ENCODE measurements at regions not wholly inside any gene's neighbourhood (a gene's known extent, or its start where the extent isn't known, plus 50 kb on each side); places are given as distances from the start of the nearest gene placed in this dataset.

DNA sequence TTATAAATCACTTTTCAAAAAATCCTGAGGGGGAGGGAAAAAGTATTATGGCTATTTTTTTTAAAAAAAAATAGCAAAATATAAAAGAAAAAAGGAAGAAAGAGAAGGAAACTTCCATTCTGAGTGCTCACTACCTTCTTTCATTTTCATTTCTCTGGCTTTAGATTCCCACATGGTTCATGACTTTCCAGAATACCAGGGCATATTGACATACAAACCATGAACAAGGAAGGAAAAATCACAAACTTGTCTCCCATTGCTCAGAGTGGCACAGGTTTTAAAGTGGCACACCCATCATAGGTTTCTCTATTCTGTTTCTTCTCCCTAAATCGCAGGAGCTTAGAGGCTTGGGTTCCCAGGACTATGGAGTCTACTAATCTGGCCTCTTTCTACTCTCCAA lies 136.3 kb upstream of the CXXC4 start:
- no peak for TF ChIP-seq POLR2A (IDR thresholded peaks at IDR 0.05; ENCODE audit: low read length)
- no peak for TF ChIP-seq EP300 (IDR thresholded peaks at IDR 0.05)
- no peak for TF ChIP-seq SREBF2 (IDR thresholded peaks at IDR 0.05)
- TF ChIP-seq, protein P1, sequence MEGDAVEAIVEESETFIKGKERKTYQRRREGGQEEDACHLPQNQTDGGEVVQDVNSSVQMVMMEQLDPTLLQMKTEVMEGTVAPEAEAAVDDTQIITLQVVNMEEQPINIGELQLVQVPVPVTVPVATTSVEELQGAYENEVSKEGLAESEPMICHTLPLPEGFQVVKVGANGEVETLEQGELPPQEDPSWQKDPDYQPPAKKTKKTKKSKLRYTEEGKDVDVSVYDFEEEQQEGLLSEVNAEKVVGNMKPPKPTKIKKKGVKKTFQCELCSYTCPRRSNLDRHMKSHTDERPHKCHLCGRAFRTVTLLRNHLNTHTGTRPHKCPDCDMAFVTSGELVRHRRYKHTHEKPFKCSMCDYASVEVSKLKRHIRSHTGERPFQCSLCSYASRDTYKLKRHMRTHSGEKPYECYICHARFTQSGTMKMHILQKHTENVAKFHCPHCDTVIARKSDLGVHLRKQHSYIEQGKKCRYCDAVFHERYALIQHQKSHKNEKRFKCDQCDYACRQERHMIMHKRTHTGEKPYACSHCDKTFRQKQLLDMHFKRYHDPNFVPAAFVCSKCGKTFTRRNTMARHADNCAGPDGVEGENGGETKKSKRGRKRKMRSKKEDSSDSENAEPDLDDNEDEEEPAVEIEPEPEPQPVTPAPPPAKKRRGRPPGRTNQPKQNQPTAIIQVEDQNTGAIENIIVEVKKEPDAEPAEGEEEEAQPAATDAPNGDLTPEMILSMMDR (IDR thresholded peaks at IDR 0.05), result no peak
- TF ChIP-seq, protein P2, sequence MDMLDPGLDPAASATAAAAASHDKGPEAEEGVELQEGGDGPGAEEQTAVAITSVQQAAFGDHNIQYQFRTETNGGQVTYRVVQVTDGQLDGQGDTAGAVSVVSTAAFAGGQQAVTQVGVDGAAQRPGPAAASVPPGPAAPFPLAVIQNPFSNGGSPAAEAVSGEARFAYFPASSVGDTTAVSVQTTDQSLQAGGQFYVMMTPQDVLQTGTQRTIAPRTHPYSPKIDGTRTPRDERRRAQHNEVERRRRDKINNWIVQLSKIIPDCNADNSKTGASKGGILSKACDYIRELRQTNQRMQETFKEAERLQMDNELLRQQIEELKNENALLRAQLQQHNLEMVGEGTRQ (IDR thresholded peaks at IDR 0.05), result no peak
- no peak for TF ChIP-seq NFE2L2 (conservative IDR thresholded peaks at IDR 0.05; ENCODE audit: low read length)
- TF ChIP-seq E2F6 (IDR thresholded peaks at IDR 0.05; ENCODE audit: borderline replicate concordance, low read depth), result no peak
- TF ChIP-seq ZFP36 (IDR thresholded peaks at IDR 0.05; ENCODE audit: borderline replicate concordance, partially characterized antibody), result no peak
- no peak for TF ChIP-seq MYC (IDR thresholded peaks at IDR 0.05; ENCODE audit: borderline replicate concordance, low read length)

Data from A549 (cell line).